K562 (cell line): ENCODE measurements at regions not wholly inside any gene's neighbourhood (a gene's known extent, or its start where the extent isn't known, plus 50 kb on each side); places are given as distances from the start of the nearest gene placed in this dataset.

Source experiments
- CHD7 ChIP-seq: fragments of 200-600 bp; sonication (generic); IDR thresholded peaks from one replicate; pipeline ENCODE4 v1.6.1; 2012; ENCODE audit warnings: mild to moderate bottlenecking, low read depth, low read length, inconsistent platforms
- CXXC5 ChIP-seq: fragments of 250-450 bp; sonication (Bioruptor Pico); IDR thresholded peaks from 2 replicates; pipeline ENCODE4 v1.8.0; 2022; ENCODE audit warnings: inconsistent platforms, mild to moderate bottlenecking, moderate library complexity
- ELF4 ChIP-seq: fragments of 450-650 bp; formaldehyde crosslinking; IDR thresholded peaks from 2 replicates; pipeline ENCODE4 v1.4.0; 2022; ENCODE audit warnings: missing genetic modification characterization
- KAT7 ChIP-seq: sonication (generic); formaldehyde crosslinking; IDR thresholded peaks from 2 replicates; pipeline ENCODE4 v1.8.0; 2022; ENCODE audit warnings: missing genetic modification reagents, mild to moderate bottlenecking, borderline replicate concordance
- PTRF ChIP-seq: fragments of 450-650 bp; IDR thresholded peaks from 2 replicates; pipeline ENCODE4 v1.6.1; 2016; ENCODE audit warnings: mild to moderate bottlenecking, missing genetic modification characterization, missing compliant biosample characterization
- TEAD1 ChIP-seq, 2 experiments: fragments of 450-650 bp in 1 of 2; sonication (generic) in 1 of 2; formaldehyde crosslinking; IDR thresholded peaks; 2 replicates each; pipeline versions ENCODE4 v1.4.0 to v1.8.0; 2020 to 2022; ENCODE audit warnings: mild to moderate bottlenecking in 2 of 2, missing genetic modification reagents in 1 of 2
- ZBTB40 ChIP-seq, 2 experiments: fragments of 450-650 bp in 1 of 2; sonication (generic) in 1 of 2; formaldehyde crosslinking in 1 of 2; IDR thresholded peaks; 2 replicates each; pipeline versions ENCODE4 v1.7.1 to v1.9.0; 2016 to 2022; ENCODE audit warnings: inconsistent platforms in 1 of 2, mild to moderate bottlenecking in 1 of 2, missing genetic modification reagents in 1 of 2

- no peak for TF ChIP-seq CHD7
- no peak for TF ChIP-seq CXXC5 (CRISPR knock-in tag)
- no peak for TF ChIP-seq KAT7 (CRISPR knock-in tag)
- TF ChIP-seq PTRF (tag): no peak
- TF ChIP-seq ELF4 (CRISPR knock-in tag): no peak
- TF ChIP-seq ZBTB40 (IDR thresholded peaks at IDR 0.05): no peak
- no peak for TF ChIP-seq ZBTB40 (CRISPR knock-in tag; IDR thresholded peaks at IDR 0.05)
- no peak for TF ChIP-seq TEAD1 (CRISPR knock-in tag; IDR thresholded peaks at IDR 0.05)
Measured at GRCh38 chr22:27510024-27510423, 291.5 kb downstream of the MN1 start (continued).
